WTC11 (cell line): ENCODE measurements at regions not wholly inside any gene's neighbourhood (a gene's known extent, or its start where the extent isn't known, plus 50 kb on each side); places are given as distances from the start of the nearest gene placed in this dataset.

Experiments
- ATAC-seq: fragments of 200-7000 bp; cut with Tn5 transposase; 2 replicates; pipeline ENCODE4 v1.10.0; 2021; ENCODE audit warnings: mild to moderate bottlenecking, moderate library complexity
- CTCF ChIA-PET: fragments of 300-600 bp; sonication (Branson Sonifier 250); formaldehyde crosslinking; loops from one replicate; lab custom pipeline; 2021; ENCODE audit warnings: antibody characterized with exemption; lab: Charles Lee
- POLR2A ChIA-PET: fragments of 350-600 bp; sonication (Branson Sonifier 250); formaldehyde crosslinking; loops from one replicate; lab custom pipeline; 2021; ENCODE audit warnings: antibody characterized with exemption; lab: Charles Lee
- DNase-seq: peaks from one replicate; pipeline ENCODE4 v3.0.0; 2021; ENCODE audit warnings: low spot score
- H3K27ac Mint-ChIP-seq: 2 replicates; pipeline ENCODE4 v1.8.0; 2021; ENCODE audit warnings: mixed read lengths
- H3K27me3 Mint-ChIP-seq: 2 replicates; pipeline ENCODE4 v1.8.0; 2021; ENCODE audit warnings: low read depth, mild to moderate bottlenecking, moderate library complexity, mixed read lengths
- H3K36me3 Mint-ChIP-seq: 2 replicates; pipeline ENCODE4 v1.8.0; 2021; ENCODE audit warnings: mixed read lengths
- H3K4me1 Mint-ChIP-seq: 2 replicates; pipeline ENCODE4 v1.8.0; 2022; ENCODE audit warnings: mixed read lengths
- H3K4me3 Mint-ChIP-seq: 2 replicates; pipeline ENCODE4 v1.8.0; 2021; ENCODE audit warnings: mild to moderate bottlenecking, moderate library complexity, mixed read lengths
- H3K9me3 Mint-ChIP-seq: 2 replicates; pipeline ENCODE4 v1.8.0; 2021; ENCODE audit warnings: mixed read lengths
- AFF4 ChIP-seq: sonication (generic); formaldehyde crosslinking; IDR thresholded peaks from 2 replicates; pipeline ENCODE4 v1.8.1; 2023; ENCODE audit warnings: mild to moderate bottlenecking, missing genetic modification reagents, borderline replicate concordance
- CREM ChIP-seq: sonication (generic); formaldehyde crosslinking; IDR thresholded peaks from 2 replicates; pipeline ENCODE4 v1.8.1; 2022; ENCODE audit warnings: mild to moderate bottlenecking, missing genetic modification reagents, moderate library complexity
- ESRRA ChIP-seq: sonication (generic); formaldehyde crosslinking; IDR thresholded peaks from 2 replicates; pipeline ENCODE4 v1.8.1; 2022; ENCODE audit warnings: mild to moderate bottlenecking, missing genetic modification reagents, borderline replicate concordance
- FOXP1 ChIP-seq: sonication (generic); formaldehyde crosslinking; IDR thresholded peaks from 2 replicates; pipeline ENCODE4 v1.8.0; 2022; ENCODE audit warnings: missing genetic modification reagents, mild to moderate bottlenecking, moderate library complexity, borderline replicate concordance
- GRHL2 ChIP-seq: fragments of 250-450 bp; sonication (Bioruptor Pico); IDR thresholded peaks from 2 replicates; pipeline ENCODE4 v1.8.0; 2022; ENCODE audit warnings: mild to moderate bottlenecking, moderate library complexity; ENCODE audit not compliant: insufficient replicate concordance, severe bottlenecking
- GTF2I ChIP-seq: fragments of 250-450 bp; sonication (Bioruptor Pico); conservative IDR thresholded peaks from 2 replicates; pipeline ENCODE4 v1.4.0; 2021; ENCODE audit warnings: mild to moderate bottlenecking
- HMGA2 ChIP-seq: fragments of 250-450 bp; sonication (Bioruptor Pico); IDR thresholded peaks from 2 replicates; pipeline ENCODE4 v1.4.0; 2021; ENCODE audit warnings: mild to moderate bottlenecking, moderate library complexity
- KAT7 ChIP-seq: sonication (generic); formaldehyde crosslinking; IDR thresholded peaks from 2 replicates; pipeline ENCODE4 v1.8.1; 2023; ENCODE audit warnings: missing genetic modification reagents, mild to moderate bottlenecking, borderline replicate concordance
- SP1 ChIP-seq: sonication (generic); formaldehyde crosslinking; conservative IDR thresholded peaks from 2 replicates; pipeline ENCODE4 v1.8.1; 2022; ENCODE audit warnings: missing genetic modification reagents
- TEAD4 ChIP-seq: sonication (generic); formaldehyde crosslinking; IDR thresholded peaks from 2 replicates; pipeline ENCODE4 v1.8.0; 2022; ENCODE audit warnings: mild to moderate bottlenecking, missing genetic modification reagents
- USF2 ChIP-seq: sonication (generic); formaldehyde crosslinking; IDR thresholded peaks from 2 replicates; pipeline ENCODE4 v1.8.1; 2023; ENCODE audit warnings: mild to moderate bottlenecking, missing genetic modification reagents, moderate library complexity
- ZBTB21 ChIP-seq: sonication (generic); formaldehyde crosslinking; IDR thresholded peaks from 2 replicates; pipeline ENCODE4 v1.8.1; 2023; ENCODE audit warnings: mild to moderate bottlenecking, missing genetic modification reagents, borderline replicate concordance
- ZNF232 ChIP-seq: sonication (generic); formaldehyde crosslinking; IDR thresholded peaks from 2 replicates; pipeline ENCODE4 v1.8.0; 2022; ENCODE audit warnings: mild to moderate bottlenecking, missing genetic modification reagents
- ZNF532 ChIP-seq: fragments of 250-450 bp; sonication (Bioruptor Pico); IDR thresholded peaks from 2 replicates; pipeline ENCODE4 v1.9.0; 2021; ENCODE audit warnings: mild to moderate bottlenecking, borderline replicate concordance
- ZSCAN18 ChIP-seq: fragments of 250-450 bp; sonication (Bioruptor Pico); IDR thresholded peaks from 2 replicates; pipeline ENCODE4 v2.1.2; 2022; ENCODE audit warnings: mild to moderate bottlenecking, moderate library complexity
- TF ChIP-seq, protein P1 (sequence below): sonication (generic); formaldehyde crosslinking; IDR thresholded peaks from 2 replicates; pipeline ENCODE4 v1.8.1; 2023; ENCODE audit warnings: mild to moderate bottlenecking, missing genetic modification reagents
- TF ChIP-seq, protein P2 (sequence below): sonication (generic); formaldehyde crosslinking; IDR thresholded peaks from 2 replicates; pipeline ENCODE4 v1.8.1; 2022; ENCODE audit warnings: low read depth, missing genetic modification reagents, borderline replicate concordance
- TF ChIP-seq, protein P3 (sequence below): sonication (generic); formaldehyde crosslinking; IDR thresholded peaks from 2 replicates; pipeline ENCODE4 v1.8.0; 2022; ENCODE audit warnings: mild to moderate bottlenecking, missing genetic modification reagents
- TF ChIP-seq, protein P4 (sequence below): fragments of 250-450 bp; sonication (Bioruptor Pico); IDR thresholded peaks from 2 replicates; pipeline ENCODE4 v1.9.0; 2021; ENCODE audit warnings: mild to moderate bottlenecking

DNA sequence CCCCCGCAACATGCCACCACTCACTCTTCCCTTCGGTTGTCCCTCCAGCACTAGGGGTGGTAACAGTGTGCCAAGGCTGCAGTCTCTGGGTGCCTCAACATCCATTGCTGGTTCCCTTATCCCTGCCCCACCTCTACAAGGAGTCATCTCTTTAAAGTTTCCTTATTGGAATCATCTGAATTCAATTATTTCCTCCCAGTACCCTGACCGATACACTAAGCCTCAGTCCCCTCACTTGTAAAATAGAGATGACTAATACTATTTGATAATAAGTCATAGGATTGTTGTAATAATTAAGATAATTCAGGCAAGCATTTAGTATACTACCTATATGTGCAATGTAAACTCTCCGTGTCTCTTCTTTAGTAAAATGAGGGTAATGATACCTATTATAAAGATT, 352.5 kb downstream of the ENC1 start:
- DNase-seq (no peak), ATAC-seq (no peak)
- ChIA-PET POLR2A (no interaction called here), CTCF (no interaction called here)
- Mint-ChIP-seq H3K9me3 (peaks cover 4% of the 10 kb centered on the region), H3K4me3 (no peak overlapping the region), H3K36me3 (no peaks in the 10 kb centered on the region), H3K27me3 (no peaks in the 10 kb centered on the region), H3K4me1 (peaks cover 4% of the 10 kb centered on the region; the same call in 1 of the 2 replicates), H3K27ac (no peak overlapping the region)
- TF ChIP-seq KAT7 (CRISPR knock-in tag) (no peak), FOXP1 (CRISPR knock-in tag) (no peak), USF2 (CRISPR knock-in tag) (no peak), ZNF532 (CRISPR knock-in tag) (no peak), ZNF232 (CRISPR knock-in tag) (no peak), ZSCAN18 (CRISPR knock-in tag) (no peak), TEAD4 (CRISPR knock-in tag) (no peak), AFF4 (no peak), SP1 (CRISPR knock-in tag) (no peak), ESRRA (CRISPR knock-in tag) (no peak), ZBTB21 (CRISPR knock-in tag) (no peak), GTF2I (CRISPR knock-in tag) (no peak), CREM (CRISPR knock-in tag) (no peak), HMGA2 (CRISPR knock-in tag) (no peak), GRHL2 (CRISPR knock-in tag) (no peak)
- TF ChIP-seq, protein P1, sequence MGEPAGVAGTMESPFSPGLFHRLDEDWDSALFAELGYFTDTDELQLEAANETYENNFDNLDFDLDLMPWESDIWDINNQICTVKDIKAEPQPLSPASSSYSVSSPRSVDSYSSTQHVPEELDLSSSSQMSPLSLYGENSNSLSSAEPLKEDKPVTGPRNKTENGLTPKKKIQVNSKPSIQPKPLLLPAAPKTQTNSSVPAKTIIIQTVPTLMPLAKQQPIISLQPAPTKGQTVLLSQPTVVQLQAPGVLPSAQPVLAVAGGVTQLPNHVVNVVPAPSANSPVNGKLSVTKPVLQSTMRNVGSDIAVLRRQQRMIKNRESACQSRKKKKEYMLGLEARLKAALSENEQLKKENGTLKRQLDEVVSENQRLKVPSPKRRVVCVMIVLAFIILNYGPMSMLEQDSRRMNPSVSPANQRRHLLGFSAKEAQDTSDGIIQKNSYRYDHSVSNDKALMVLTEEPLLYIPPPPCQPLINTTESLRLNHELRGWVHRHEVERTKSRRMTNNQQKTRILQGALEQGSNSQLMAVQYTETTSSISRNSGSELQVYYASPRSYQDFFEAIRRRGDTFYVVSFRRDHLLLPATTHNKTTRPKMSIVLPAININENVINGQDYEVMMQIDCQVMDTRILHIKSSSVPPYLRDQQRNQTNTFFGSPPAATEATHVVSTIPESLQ = no peak
- TF ChIP-seq, protein P2, sequence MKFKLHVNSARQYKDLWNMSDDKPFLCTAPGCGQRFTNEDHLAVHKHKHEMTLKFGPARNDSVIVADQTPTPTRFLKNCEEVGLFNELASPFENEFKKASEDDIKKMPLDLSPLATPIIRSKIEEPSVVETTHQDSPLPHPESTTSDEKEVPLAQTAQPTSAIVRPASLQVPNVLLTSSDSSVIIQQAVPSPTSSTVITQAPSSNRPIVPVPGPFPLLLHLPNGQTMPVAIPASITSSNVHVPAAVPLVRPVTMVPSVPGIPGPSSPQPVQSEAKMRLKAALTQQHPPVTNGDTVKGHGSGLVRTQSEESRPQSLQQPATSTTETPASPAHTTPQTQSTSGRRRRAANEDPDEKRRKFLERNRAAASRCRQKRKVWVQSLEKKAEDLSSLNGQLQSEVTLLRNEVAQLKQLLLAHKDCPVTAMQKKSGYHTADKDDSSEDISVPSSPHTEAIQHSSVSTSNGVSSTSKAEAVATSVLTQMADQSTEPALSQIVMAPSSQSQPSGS (CRISPR knock-in tag) = no peak
- TF ChIP-seq, protein P3, sequence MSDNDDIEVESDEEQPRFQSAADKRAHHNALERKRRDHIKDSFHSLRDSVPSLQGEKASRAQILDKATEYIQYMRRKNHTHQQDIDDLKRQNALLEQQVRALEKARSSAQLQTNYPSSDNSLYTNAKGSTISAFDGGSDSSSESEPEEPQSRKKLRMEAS (CRISPR knock-in tag) = no peak
- TF ChIP-seq, protein P4, sequence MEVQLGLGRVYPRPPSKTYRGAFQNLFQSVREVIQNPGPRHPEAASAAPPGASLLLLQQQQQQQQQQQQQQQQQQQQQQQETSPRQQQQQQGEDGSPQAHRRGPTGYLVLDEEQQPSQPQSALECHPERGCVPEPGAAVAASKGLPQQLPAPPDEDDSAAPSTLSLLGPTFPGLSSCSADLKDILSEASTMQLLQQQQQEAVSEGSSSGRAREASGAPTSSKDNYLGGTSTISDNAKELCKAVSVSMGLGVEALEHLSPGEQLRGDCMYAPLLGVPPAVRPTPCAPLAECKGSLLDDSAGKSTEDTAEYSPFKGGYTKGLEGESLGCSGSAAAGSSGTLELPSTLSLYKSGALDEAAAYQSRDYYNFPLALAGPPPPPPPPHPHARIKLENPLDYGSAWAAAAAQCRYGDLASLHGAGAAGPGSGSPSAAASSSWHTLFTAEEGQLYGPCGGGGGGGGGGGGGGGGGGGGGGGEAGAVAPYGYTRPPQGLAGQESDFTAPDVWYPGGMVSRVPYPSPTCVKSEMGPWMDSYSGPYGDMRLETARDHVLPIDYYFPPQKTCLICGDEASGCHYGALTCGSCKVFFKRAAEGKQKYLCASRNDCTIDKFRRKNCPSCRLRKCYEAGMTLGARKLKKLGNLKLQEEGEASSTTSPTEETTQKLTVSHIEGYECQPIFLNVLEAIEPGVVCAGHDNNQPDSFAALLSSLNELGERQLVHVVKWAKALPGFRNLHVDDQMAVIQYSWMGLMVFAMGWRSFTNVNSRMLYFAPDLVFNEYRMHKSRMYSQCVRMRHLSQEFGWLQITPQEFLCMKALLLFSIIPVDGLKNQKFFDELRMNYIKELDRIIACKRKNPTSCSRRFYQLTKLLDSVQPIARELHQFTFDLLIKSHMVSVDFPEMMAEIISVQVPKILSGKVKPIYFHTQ (CRISPR knock-in tag) = no peak
